ENCODE measurements at regions not wholly inside any gene's neighbourhood (a gene's known extent, or its start where the extent isn't known, plus 50 kb on each side); places are given as distances from the start of the nearest gene placed in this dataset.
A peak's percentile ranks its signal among the peaks of the same experiment; 100 is the strongest.
"Not testable (repeated sequence)": the region's sequence is repeated elsewhere in the genome, so short reads cannot be mapped to it uniquely, and the experiment has no call there.

DNA sequence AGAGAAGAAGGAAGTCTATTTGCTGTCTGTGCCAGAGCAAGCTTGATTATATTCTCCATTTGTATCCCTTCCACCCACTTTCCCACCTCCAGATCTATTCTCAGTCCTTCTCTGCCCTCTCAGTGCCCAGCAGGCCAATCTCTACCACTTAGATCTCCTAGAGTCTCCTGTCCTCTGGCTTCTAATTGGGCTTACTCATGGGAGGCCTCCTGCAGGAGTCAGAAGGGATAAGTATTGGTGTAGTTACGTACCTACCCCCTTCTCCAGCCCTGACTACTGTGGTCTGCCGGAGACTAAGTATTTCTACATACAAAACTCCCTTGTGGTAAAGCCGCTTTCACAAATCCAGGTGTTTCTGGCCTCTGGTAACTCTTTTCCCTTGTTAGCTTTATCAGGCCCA, 221.2 kb downstream of the PTGER3 start:
- no peak for DNase-seq (ENCODE audit: low read depth)
- no peak overlapping the region for H3K4me3 ChIP-seq (ENCODE audit: low read depth, low read length)
- TF ChIP-seq, protein P1, sequence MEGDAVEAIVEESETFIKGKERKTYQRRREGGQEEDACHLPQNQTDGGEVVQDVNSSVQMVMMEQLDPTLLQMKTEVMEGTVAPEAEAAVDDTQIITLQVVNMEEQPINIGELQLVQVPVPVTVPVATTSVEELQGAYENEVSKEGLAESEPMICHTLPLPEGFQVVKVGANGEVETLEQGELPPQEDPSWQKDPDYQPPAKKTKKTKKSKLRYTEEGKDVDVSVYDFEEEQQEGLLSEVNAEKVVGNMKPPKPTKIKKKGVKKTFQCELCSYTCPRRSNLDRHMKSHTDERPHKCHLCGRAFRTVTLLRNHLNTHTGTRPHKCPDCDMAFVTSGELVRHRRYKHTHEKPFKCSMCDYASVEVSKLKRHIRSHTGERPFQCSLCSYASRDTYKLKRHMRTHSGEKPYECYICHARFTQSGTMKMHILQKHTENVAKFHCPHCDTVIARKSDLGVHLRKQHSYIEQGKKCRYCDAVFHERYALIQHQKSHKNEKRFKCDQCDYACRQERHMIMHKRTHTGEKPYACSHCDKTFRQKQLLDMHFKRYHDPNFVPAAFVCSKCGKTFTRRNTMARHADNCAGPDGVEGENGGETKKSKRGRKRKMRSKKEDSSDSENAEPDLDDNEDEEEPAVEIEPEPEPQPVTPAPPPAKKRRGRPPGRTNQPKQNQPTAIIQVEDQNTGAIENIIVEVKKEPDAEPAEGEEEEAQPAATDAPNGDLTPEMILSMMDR (IDR thresholded peaks at IDR 0.05; ENCODE audit: insufficient read depth, low read depth, low read length), result no peak

DNA sequence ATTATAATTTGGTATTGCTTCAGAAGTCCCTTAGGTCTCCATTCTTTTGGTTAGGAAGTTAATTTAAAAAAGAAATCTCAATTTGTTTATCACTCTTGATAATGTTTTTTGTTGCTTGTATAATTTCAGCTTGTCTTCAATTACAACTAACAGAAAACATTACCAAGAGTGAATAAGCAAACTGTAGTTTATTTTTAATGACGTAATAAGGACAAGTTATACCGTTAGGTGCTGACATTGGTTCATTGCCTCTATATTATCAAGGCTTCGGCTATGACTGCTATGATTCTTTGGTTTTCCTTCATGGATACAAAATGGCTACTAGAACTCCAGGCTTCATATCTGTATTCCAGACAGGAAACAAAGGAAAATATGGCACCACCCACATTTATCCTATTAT, 220.6 kb downstream of the PTGER3 start:
- no peak overlapping the region for H3K4me3 ChIP-seq (ENCODE audit: low read depth, low read length)
- TF ChIP-seq, protein P1 (IDR thresholded peaks at IDR 0.05; ENCODE audit: insufficient read depth, low read depth, low read length), result no peak
- no peak for DNase-seq (ENCODE audit: low read depth)

DNA sequence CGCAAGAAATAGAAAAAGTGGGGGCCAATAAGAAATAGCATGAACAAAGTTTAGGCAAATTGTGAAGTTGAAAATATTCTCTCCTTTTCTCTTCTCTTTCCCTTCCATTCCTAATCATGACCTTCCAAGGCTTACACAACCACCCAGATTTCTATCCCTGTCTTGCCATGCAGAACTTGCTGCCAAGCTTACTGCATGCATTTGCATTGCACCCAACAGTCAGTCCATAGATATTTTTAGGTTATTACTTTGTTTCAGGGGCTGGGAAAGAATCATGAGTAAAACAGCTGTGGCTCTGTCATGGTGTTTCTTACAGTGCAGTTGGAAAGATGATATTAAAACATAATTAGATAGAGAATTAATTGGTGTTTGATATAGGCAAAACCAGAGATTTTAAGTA, 219.4 kb downstream of the PTGER3 start:
- H3K4me3 ChIP-seq (ENCODE audit: low read depth, low read length), result no peak overlapping the region
- no peak for DNase-seq (ENCODE audit: low read depth)
- TF ChIP-seq, protein P1 (IDR thresholded peaks at IDR 0.05; ENCODE audit: insufficient read depth, low read depth, low read length), result no peak

DNA sequence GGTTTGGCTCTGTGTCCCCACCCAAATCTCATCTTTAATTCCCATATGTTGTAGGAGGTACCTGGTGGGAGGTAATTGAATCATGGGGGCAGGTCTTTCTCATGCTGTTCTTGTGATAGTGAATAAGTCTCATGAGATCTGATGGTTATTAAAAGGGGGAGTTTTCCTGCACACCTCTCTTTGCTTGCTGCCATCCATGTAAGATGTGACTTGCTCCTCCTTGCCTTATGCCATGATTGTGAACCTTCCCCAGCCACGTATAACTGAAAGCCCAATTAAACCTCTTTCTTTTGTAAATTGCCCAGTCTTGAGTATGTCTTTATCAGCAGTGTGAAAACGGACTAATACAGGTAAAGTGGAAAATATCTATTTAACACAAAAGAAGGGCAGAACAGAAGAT, 213.3 kb downstream of the PTGER3 start:
- not testable (repeated sequence) for H3K4me3 ChIP-seq (ENCODE audit: low read depth, low read length); DNase-seq (ENCODE audit: low read depth)

DNA sequence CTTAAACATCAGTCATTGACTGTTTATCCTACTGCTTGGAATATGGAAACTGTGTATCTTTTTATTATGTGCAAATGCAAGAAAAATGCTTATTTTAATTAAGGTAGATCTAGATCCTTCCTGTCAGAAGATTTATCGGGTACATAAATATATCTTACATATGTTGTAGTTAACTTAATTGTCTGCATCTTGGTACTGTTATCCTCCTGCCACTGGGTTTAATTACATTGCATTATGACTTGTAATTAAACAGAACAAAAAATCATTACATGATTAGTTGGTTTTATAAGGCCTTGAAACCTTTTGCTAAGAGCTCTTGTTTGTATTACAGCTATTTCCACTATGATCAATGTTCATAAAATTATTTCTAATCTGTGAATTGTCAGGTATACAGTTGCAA, 211.2 kb downstream of the PTGER3 start:
- TF ChIP-seq, protein P1 (IDR thresholded peaks at IDR 0.05; ENCODE audit: insufficient read depth, low read depth, low read length), result no peak
- no peak overlapping the region for H3K4me3 ChIP-seq (ENCODE audit: low read depth, low read length)
- no peak for DNase-seq (ENCODE audit: low read depth)

DNA sequence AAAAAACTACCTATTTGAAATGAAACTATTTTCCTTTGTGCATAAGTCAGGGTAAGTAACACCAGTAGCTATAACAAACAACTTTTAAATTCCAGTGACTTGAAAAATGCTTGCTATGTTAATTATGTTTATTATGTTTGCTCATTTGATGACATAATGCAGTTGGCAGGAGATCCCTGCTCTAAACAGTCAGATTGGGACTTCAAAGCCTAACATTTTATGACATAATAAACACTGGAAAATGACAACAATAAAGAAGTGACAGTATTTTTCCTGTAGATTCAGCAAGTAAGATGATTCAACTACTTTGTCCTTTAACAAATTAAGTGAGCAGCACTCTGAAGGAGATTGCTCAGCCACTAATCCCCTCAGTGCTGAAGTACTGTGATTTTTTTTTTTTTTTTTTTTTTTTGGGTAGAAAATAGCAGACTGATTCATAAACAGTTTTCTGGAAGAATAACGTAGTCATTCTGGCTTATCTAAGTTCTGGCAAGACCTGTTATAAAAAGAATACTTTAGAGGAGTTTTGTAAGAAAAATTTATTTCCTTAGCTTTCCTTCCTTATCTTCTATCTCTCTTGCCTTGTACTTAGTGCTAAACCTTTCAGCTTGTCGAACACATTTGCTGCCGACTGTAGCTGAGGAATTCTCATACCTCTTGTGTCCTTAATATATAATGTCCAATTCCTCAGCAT, 207.2 kb downstream of the PTGER3 start:
- peak; percentile 34 for DNase-seq (ENCODE audit: low read depth)
- TF ChIP-seq, protein P1 (IDR thresholded peaks at IDR 0.05; ENCODE audit: insufficient read depth, low read depth, low read length), result no peak
- H3K4me3 ChIP-seq (ENCODE audit: low read depth, low read length), result no peak overlapping the region

DNA sequence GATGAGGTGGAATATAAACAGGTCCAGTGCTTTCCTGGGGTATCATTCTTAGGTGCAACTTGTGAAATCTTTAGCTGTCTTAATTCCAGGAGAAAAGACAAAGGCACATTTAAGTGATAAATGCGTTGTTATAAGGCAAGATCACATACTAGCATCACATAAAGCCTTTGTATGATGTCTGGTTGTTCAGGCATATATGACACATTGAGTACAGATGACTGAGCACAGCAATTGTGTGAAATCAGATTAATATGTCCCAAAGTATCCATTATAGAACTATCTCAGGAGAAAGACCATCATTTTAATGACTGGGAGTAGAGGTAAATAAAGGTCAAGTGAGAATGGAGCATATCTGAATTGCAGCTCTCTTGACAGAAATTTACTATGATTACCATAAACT, 205.1 kb downstream of the PTGER3 start:
- no peak for DNase-seq (ENCODE audit: low read depth)
- TF ChIP-seq, protein P1 (IDR thresholded peaks at IDR 0.05; ENCODE audit: insufficient read depth, low read depth, low read length), result no peak

More for the DNA sequence above, 205.1 kb downstream of the PTGER3 start:
- no peak overlapping the region for H3K4me3 ChIP-seq (ENCODE audit: low read depth, low read length)
